LNCaP clone FGC (cell line): ENCODE measurements at regions not wholly inside any gene's neighbourhood (a gene's known extent, or its start where the extent isn't known, plus 50 kb on each side); places are given as distances from the start of the nearest gene placed in this dataset.

Experiments used
- DNase-seq: peaks from one replicate; pipeline ENCODE4 v3.0.0-alpha.2; 2011; ENCODE audit warnings: low read depth
- H3K4me3 ChIP-seq: 2 replicates; pipeline ENCODE4 v1.5.1; 2011; ENCODE audit warnings: mild to moderate bottlenecking, low read depth, low read length, control low read depth
- CTCF ChIP-seq: IDR thresholded peaks from 2 replicates; pipeline ENCODE4 v1.5.1; 2012; ENCODE audit warnings: mild to moderate bottlenecking; ENCODE audit not compliant: control insufficient read depth, insufficient read depth; ENCODE audit errors: extremely low read depth

DNA sequence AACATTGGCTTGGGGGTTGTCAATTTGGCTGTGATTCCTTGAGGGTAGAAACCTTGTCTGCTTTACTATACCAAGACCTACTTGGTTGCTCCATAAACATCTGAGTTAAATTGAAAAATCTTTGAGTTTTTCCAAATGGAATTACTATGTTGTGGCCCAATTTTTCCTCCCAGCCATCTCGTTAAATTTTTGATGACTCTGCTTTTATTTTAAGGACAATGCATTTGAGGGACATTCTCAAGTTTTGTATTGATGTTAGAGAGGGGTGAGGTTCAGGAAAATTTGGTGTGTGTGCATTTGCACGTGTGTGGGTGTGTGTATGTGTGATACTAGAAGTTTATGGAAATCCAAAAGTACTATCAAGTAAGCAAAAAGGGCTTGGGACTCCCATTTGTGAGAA, 491.4 kb upstream of the KLF4 start:
- no peak for DNase-seq
- TF ChIP-seq CTCF = no peak

GRCh38 chr9:107976767-107977166, 487.2 kb upstream of the KLF4 start:
- no peak for TF ChIP-seq CTCF
- H3K4me3 ChIP-seq = no peak overlapping the region
- DNase-seq = no peak

More for the DNA sequence above, 491.4 kb upstream of the KLF4 start:
- no peak overlapping the region for H3K4me3 ChIP-seq

DNA sequence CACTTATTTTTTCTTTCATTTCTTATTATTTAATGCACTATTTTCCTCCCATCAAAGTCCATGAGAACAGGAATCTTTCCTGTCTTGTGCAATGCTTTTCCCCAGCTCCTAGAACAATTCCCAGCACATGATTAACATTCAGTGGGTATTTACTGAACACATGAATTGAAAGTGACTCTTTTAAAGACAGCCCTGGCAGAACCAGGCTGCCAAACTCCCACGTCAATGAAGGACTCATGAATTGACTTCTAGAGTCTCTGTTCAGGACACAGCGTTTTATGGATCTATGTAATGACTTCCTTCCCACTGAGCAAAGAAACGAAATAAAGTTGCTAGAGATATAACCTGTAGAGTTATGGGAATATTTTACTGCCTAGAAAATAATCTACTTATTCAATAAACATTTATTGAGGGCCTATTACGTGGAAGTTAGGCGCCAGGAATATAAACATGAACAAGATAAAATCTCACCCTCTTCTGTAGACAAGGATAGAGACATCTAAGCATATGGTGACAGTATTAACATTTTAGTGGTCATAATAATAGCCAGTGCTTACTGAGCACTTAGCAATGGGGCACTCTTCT, 485.9 kb upstream of the KLF4 start:
- no peak for TF ChIP-seq CTCF
- H3K4me3 ChIP-seq = no peak overlapping the region
- peak; percentile 75 for DNase-seq

DNA sequence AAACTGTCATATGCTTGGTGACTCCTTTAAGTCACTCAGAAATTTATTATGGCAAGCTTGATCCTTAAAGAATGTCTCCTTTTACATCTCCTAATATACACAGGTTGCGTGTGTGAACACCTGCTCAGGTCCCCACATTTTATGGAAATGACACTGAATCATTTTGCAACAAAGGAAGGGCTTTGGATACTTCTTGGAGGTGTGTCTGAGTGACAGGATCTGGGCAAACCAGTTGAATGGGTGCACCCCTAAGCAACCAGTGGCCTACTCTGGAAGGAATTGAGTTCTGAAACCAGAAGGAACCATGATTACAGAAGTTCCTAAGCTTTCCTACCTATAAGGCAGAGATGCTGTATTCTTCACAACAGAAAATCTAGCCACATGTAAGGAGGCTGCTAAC, 483.9 kb upstream of the KLF4 start:
- no peak for DNase-seq
- H3K4me3 ChIP-seq = no peak overlapping the region
- no peak for TF ChIP-seq CTCF

DNA sequence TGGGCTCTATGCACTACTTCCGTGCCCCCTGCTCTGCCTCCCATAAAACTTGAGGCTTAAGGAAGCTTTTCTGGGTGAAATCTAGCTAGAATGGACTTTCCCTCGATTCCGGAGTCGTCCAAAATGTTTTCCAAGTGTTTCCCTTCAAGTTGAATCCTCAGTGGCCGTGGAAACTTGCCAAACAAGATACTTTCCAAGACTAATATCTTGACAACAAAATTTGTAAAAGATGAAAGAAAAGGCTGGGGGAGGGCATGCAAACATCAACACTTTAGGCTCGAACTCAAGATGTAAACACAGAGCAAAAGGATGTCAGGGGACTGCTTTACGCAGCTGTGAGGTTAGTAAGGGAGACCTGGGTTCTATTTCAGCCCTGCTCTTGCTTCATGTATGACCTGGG, 482.8 kb upstream of the KLF4 start:
- H3K4me3 ChIP-seq = no peak overlapping the region
- no peak for TF ChIP-seq CTCF
- DNase-seq = no peak

DNA sequence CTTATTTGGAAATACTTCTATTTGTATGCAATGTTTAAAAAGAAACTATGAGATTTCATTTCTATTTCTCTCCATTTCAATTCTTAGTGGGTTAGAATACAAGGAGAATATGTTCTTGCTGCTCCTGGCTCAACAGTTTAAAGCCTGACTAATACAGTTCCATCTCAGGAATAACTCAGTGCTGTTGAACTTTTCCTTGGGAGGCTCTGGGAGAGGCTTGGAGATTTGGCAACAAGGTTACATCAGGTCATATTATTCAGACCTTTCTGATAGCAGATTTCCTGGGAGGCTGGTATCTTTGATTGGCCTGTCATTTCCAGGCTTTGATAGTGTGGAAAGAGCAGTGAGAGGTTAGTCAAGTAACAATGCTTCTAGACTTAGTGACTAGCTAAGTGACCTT, 481.7 kb upstream of the KLF4 start:
- no peak for DNase-seq
- H3K4me3 ChIP-seq = no peak overlapping the region
- TF ChIP-seq CTCF = no peak

DNA sequence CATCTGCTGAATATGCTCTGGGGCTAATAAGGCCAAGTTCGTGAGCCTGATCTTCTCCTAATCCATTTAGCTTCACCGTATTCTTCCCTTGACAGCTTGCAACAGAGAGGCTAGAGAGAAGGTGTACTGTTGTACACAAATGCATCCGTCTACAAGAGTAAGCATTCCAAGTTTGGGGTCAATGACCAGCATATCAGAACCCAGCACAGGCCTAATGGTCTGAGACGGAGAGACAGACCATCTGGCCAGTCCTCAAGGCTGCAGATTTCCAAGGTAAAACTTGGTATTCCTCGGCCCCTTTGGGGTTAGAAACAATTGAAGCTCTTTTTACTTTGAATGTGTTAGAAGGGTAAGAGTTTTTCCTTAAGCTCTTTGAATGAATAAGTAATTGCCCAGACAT, 481.2 kb upstream of the KLF4 start:
- no peak for DNase-seq
- TF ChIP-seq CTCF = no peak
- no peak overlapping the region for H3K4me3 ChIP-seq
